Vagina (tissue), 2 donors: ENCODE measurements at regions not wholly inside any gene's neighbourhood (a gene's known extent, or its start where the extent isn't known, plus 50 kb on each side); places are given as distances from the start of the nearest gene placed in this dataset.
"Not testable (repeated sequence)": the region's sequence is repeated elsewhere in the genome, so short reads cannot be mapped to it uniquely, and the experiment has no call there.

ENCODE experiments used
- DNase-seq, 2 donors: peaks; one replicate each; pipeline ENCODE4 v3.0.0-alpha.2; 2017; ENCODE audit errors: extremely low spot score in 2 of 2
- H3K27ac ChIP-seq: fragments of 200-600 bp; sonication (generic); one replicate; pipeline ENCODE4 v1.5.1; 2019
- H3K27me3 ChIP-seq: fragments of 200-600 bp; sonication (generic); one replicate; pipeline ENCODE4 v1.5.1; 2019
- H3K36me3 ChIP-seq, 2 donors: fragments of 200-600 bp; sonication (generic); one replicate each; pipeline ENCODE4 v1.5.1; 2017 to 2019
- H3K4me1 ChIP-seq: fragments of 200-600 bp; sonication (generic); one replicate; pipeline ENCODE4 v1.5.1; 2019
- H3K4me3 ChIP-seq, 2 donors: fragments of 200-600 bp; sonication (generic); 1 replicate in 1 of 2; 2 replicates in 1 of 2; pipeline ENCODE4 v1.5.1; 2016 to 2019
- H3K9me3 ChIP-seq: fragments of 200-600 bp; sonication (generic); one replicate; pipeline ENCODE4 v1.5.1; 2019
- CTCF ChIP-seq, 3 experiments: fragments of 450-650 bp in 2 of 3; fragments of 200-600 bp in 1 of 3; sonication (generic) in 1 of 3; IDR thresholded peaks; one replicate each; pipeline ENCODE4 v1.5.1; 2017 to 2019; ENCODE audit warnings: antibody characterized with exemption in 3 of 3, mild to moderate bottlenecking in 2 of 3, moderate library complexity in 2 of 3
- POLR2A ChIP-seq, 2 donors: fragments of 450-650 bp; IDR thresholded peaks; one replicate each; pipeline ENCODE4 v1.6.1; 2017; ENCODE audit warnings: antibody characterized with exemption in 2 of 2, mild to moderate bottlenecking in 2 of 2, moderate library complexity in 2 of 2
- POLR2AphosphoS5 ChIP-seq, 2 donors: sonication (generic); formaldehyde crosslinking; IDR thresholded peaks; one replicate each; pipeline ENCODE4 v1.9.0; 2017; ENCODE audit warnings: antibody characterized with exemption in 2 of 2, mild to moderate bottlenecking in 2 of 2, low read depth in 1 of 2; ENCODE audit not compliant: insufficient read depth in 1 of 2
- intact Hi-C: fragments of 100-400 bp; cut with DNase I; formaldehyde crosslinking; loops from one replicate; pipeline ENCODE4 v1.15.1; 2023

GRCh38 chr5:104088876-104089778, 526.5 kb upstream of the NUDT12 start:
- Histone ChIP-seq H3K4me1 (no peaks in the 10 kb centered on the region), H3K9me3 (no peaks in the 10 kb centered on the region), H3K27me3 (no peaks in the 10 kb centered on the region), H3K4me3 (no peak overlapping the region), H3K36me3 (no peaks in the 10 kb centered on the region), H3K27ac (no peak overlapping the region)
- DNase-seq = no peak
- intact Hi-C loops = no loop called here
- TF ChIP-seq POLR2AphosphoS5 (IDR thresholded peaks at IDR 0.05; ENCODE audit: insufficient read depth in 1 of 2, low read depth in 1 of 2) (no peak), CTCF (IDR thresholded peaks at IDR 0.05) (no peak), POLR2A (IDR thresholded peaks at IDR 0.05) (no peak)

GRCh38 chr5:104084896-104085295, 522.3 kb upstream of the NUDT12 start:
- no peak overlapping the region for H3K4me3 ChIP-seq
- H3K27ac ChIP-seq = no peak overlapping the region
- H3K27me3 ChIP-seq = no peaks in the 10 kb centered on the region
- no peak for TF ChIP-seq POLR2A (IDR thresholded peaks at IDR 0.05)
- no peak for TF ChIP-seq CTCF (IDR thresholded peaks at IDR 0.05)
- TF ChIP-seq POLR2AphosphoS5 (IDR thresholded peaks at IDR 0.05; ENCODE audit: insufficient read depth in 1 of 2, low read depth in 1 of 2) = no peak
- no peaks in the 10 kb centered on the region for H3K4me1 ChIP-seq
- intact Hi-C loops = no loop called here
- no peaks in the 10 kb centered on the region for H3K9me3 ChIP-seq
- H3K36me3 ChIP-seq = no peaks in the 10 kb centered on the region
- DNase-seq = no peak

GRCh38 chr5:104082754-104083153, 520.2 kb upstream of the NUDT12 start:
- intact Hi-C loops = no loop called here
- Histone ChIP-seq H3K27me3 (no peaks in the 10 kb centered on the region), H3K36me3 (no peaks in the 10 kb centered on the region), H3K27ac (no peak overlapping the region), H3K4me3 (no peak overlapping the region), H3K9me3 (no peaks in the 10 kb centered on the region), H3K4me1 (no peaks in the 10 kb centered on the region)
- no peak for TF ChIP-seq POLR2AphosphoS5 (IDR thresholded peaks at IDR 0.05; ENCODE audit: insufficient read depth in 1 of 2, low read depth in 1 of 2)
- TF ChIP-seq POLR2A (IDR thresholded peaks at IDR 0.05) = no peak
- TF ChIP-seq CTCF (IDR thresholded peaks at IDR 0.05) = no peak
- DNase-seq = no peak

GRCh38 chr5:104081232-104081631, 518.6 kb upstream of the NUDT12 start:
- Histone ChIP-seq H3K27ac (no peak overlapping the region), H3K4me3 (no peak overlapping the region), H3K9me3 (no peaks in the 10 kb centered on the region), H3K27me3 (no peaks in the 10 kb centered on the region), H3K36me3 (no peaks in the 10 kb centered on the region), H3K4me1 (no peaks in the 10 kb centered on the region)
- TF ChIP-seq POLR2AphosphoS5 (IDR thresholded peaks at IDR 0.05; ENCODE audit: insufficient read depth in 1 of 2, low read depth in 1 of 2) (no peak), POLR2A (IDR thresholded peaks at IDR 0.05) (no peak), CTCF (IDR thresholded peaks at IDR 0.05) (no peak)
- intact Hi-C loops = no loop called here
- no peak for DNase-seq

GRCh38 chr5:104080646-104081175, 518.1 kb upstream of the NUDT12 start:
- Histone ChIP-seq H3K9me3 (no peaks in the 10 kb centered on the region), H3K27ac (no peak overlapping the region), H3K27me3 (no peaks in the 10 kb centered on the region), H3K4me1 (no peaks in the 10 kb centered on the region), H3K36me3 (no peaks in the 10 kb centered on the region), H3K4me3 (no peak overlapping the region)
- TF ChIP-seq POLR2AphosphoS5 (IDR thresholded peaks at IDR 0.05; ENCODE audit: insufficient read depth in 1 of 2, low read depth in 1 of 2) = no peak
- no peak for TF ChIP-seq CTCF (IDR thresholded peaks at IDR 0.05)
- intact Hi-C loops = no loop called here
- no peak for DNase-seq

- intact Hi-C loops, H3K27me3 ChIP-seq: not testable (repeated sequence)
Observed at GRCh38 chr5:104079861-104080645, 517.5 kb upstream of the NUDT12 start.

More at GRCh38 chr5:104079861-104080645, 517.5 kb upstream of the NUDT12 start:
- not testable (repeated sequence) for H3K27ac ChIP-seq, H3K4me1 ChIP-seq, H3K9me3 ChIP-seq, H3K36me3 ChIP-seq, H3K4me3 ChIP-seq, DNase-seq
